T-cell (primary cell): ENCODE measurements at regions not wholly inside any gene's neighbourhood (a gene's known extent, or its start where the extent isn't known, plus 50 kb on each side); places are given as distances from the start of the nearest gene placed in this dataset.

Experiments used
- ATAC-seq, 4 experiments: fragments of 200-7000 bp in 3 of 4; fragments of 150-1000 bp in 1 of 4; cut with Tn5 transposase; replicated peaks in 1 of 4; 1 replicate in 3 of 4; 2 replicates in 1 of 4; pipeline ENCODE4 v1.10.0; 2021; ENCODE audit warnings: moderate library complexity in 3 of 4, mild to moderate bottlenecking in 2 of 4, moderate number of reproducible peaks in 1 of 4
- CTCF ChIA-PET, 2 donors: fragments of 300-600 bp; sonication (Branson Sonifier 250); formaldehyde crosslinking; loops; one replicate each; lab custom pipeline; 2022; ENCODE audit warnings: antibody characterized with exemption in 2 of 2; lab: Charles Lee
- POLR2A ChIA-PET, 2 donors: fragments of 300-600 bp; sonication (Branson Sonifier 250); formaldehyde crosslinking; loops; one replicate each; lab custom pipeline; 2022; ENCODE audit warnings: antibody characterized with exemption in 2 of 2; lab: Charles Lee
- DNase-seq, 35 experiments: peaks; one replicate each; pipeline versions ENCODE4 v3.0.0 to v3.0.0-alpha.2; 2013 to 2023
- H3K27ac ChIP-seq: one replicate; pipeline ENCODE4 v1.5.1; 2013; ENCODE audit warnings: low read length
- H3K27me3 ChIP-seq, 2 experiments: replicated peaks in 1 of 2; 1 replicate in 1 of 2; 2 replicates in 1 of 2; pipeline versions ENCODE4 v1.6.1 to v1.7.0; 2013; ENCODE audit warnings: low read length in 1 of 2, mixed read lengths in 1 of 2; ENCODE audit not compliant: control insufficient read depth in 2 of 2, insufficient read depth in 2 of 2; ENCODE audit errors: extremely low read depth in 1 of 2
- H3K36me3 ChIP-seq, 2 donors: 1 replicate in 1 of 2; 2 replicates in 1 of 2; pipeline versions ENCODE4 v1.6.1 to v1.7.0; 2013; ENCODE audit warnings: low read length in 1 of 2; ENCODE audit not compliant: control insufficient read depth in 2 of 2, insufficient read depth in 1 of 2; ENCODE audit errors: extremely low read depth in 1 of 2
- H3K4me1 ChIP-seq, 2 experiments: 1 replicate in 1 of 2; 2 replicates in 1 of 2; pipeline versions ENCODE4 v1.6.1 to v1.7.0; 2013; ENCODE audit warnings: low read length in 2 of 2, mixed read lengths in 1 of 2; ENCODE audit not compliant: insufficient read depth in 2 of 2, control insufficient read depth in 1 of 2; ENCODE audit errors: extremely low read depth in 1 of 2
- H3K4me3 ChIP-seq, 2 donors: 1 replicate in 1 of 2; 2 replicates in 1 of 2; pipeline versions ENCODE4 v1.5.1 to v1.7.0; 2013; ENCODE audit warnings: mild to moderate bottlenecking in 2 of 2, low read length in 1 of 2, moderate library complexity in 1 of 2; ENCODE audit not compliant: control insufficient read depth in 1 of 2; ENCODE audit errors: extremely low read depth in 1 of 2
- H3K9me3 ChIP-seq: 2 replicates; pipeline ENCODE4 v1.7.0; 2013
- H3K27ac Mint-ChIP-seq, 2 donors: one replicate each; pipeline ENCODE4 v1.8.0; 2020 to 2021; ENCODE audit warnings: mild to moderate bottlenecking in 2 of 2, mixed read lengths in 2 of 2
- H3K27me3 Mint-ChIP-seq, 2 donors: one replicate each; pipeline ENCODE4 v1.8.0; 2021 to 2022; ENCODE audit warnings: mixed read lengths in 2 of 2
- H3K36me3 Mint-ChIP-seq: one replicate; pipeline ENCODE4 v1.8.0; 2021; ENCODE audit warnings: mixed read lengths
- H3K4me1 Mint-ChIP-seq, 3 donors: one replicate each; pipeline ENCODE4 v1.8.0; 2020 to 2022; ENCODE audit warnings: mixed read lengths in 3 of 3, mild to moderate bottlenecking in 1 of 3
- H3K4me3 Mint-ChIP-seq, 3 donors: one replicate each; pipeline ENCODE4 v1.8.0; 2020 to 2022; ENCODE audit warnings: mild to moderate bottlenecking in 3 of 3, mixed read lengths in 3 of 3, moderate library complexity in 3 of 3
- H3K9me3 Mint-ChIP-seq, 3 donors: one replicate each; pipeline ENCODE4 v1.8.0; 2020 to 2022; ENCODE audit warnings: mixed read lengths in 3 of 3
- WGBS: methylation state at CpG from one replicate; pipeline ENCODE4 v1.1.5; 2013; ENCODE audit warnings: missing lambda C conversion rate; ENCODE audit not compliant: insufficient coverage; 5-methylcytosine and 5-hydroxymethylcytosine counted together

DNA sequence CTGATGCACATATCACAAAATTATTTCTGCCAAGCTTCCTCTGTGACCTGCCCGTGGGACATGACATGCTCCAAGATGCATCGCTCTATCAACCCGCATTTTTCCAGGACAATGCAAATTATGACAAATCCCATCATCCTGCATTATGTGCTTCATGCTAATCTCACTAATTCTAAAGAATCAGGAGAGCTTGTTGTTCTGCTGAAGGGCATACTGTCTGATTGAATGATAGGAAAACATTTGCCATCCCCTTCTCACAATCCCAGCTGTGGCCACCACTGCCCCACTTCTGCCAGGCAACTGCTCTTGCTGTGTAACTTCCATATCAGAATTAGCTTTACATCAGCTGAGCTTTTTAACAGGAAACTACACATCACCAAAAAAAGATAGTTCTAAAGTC is 203.5 kb upstream of the NANOGP8 start:
- Histone ChIP-seq H3K9me3 (no peaks in the 10 kb centered on the region), H3K4me3 (no peak overlapping the region), H3K36me3 (no peaks in the 10 kb centered on the region), H3K27me3 (no peaks in the 10 kb centered on the region), H3K27ac (no peak overlapping the region), H3K4me1 (no peaks in the 10 kb centered on the region)
- H3K27me3 Mint-ChIP-seq = no peaks in the 10 kb centered on the region
- ChIA-PET POLR2A (no interaction called here), CTCF (interaction anchor here in 1 of 2 donors (1.4 kb wide), 1 partner anchor 156 kb away, joined by 8 read pairs; no protein-coding TSS in a partner anchor)
- DNase-seq (no peak), ATAC-seq (no peak)
- no peak overlapping the region for H3K4me3 Mint-ChIP-seq
- H3K4me1 Mint-ChIP-seq = no peaks in the 10 kb centered on the region
- H3K36me3 Mint-ChIP-seq = no peaks in the 10 kb centered on the region
- WGBS = 92% methylated on average over 2 of the region's 3 CpGs
- H3K27ac Mint-ChIP-seq = no peak overlapping the region
- H3K9me3 Mint-ChIP-seq = peaks cover 0 to 4% (median 3%) of the 10 kb centered on the region in 3 donors

DNA sequence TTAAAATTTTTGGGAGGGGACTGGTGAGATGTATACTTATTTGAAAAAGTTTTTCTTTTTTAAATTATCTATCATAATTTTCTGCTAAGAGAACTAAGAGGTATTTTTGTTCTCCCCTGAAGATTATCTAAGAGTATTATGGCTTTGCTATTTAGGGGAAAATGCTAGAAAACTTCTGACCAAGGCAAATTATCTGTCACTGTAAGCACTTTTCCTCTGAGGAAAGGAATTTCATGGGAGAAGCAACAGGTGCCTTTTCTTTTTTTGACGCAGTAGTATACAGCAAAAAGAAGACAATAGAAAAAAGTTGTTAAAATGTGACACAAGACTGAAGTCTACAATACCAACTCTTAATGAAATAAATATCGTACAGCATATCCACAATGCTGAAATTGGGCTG is 201.6 kb upstream of the NANOGP8 start:
- no peaks in the 10 kb centered on the region for H3K27me3 ChIP-seq
- no peaks in the 10 kb centered on the region for H3K36me3 ChIP-seq
- no peaks in the 10 kb centered on the region for H3K4me1 ChIP-seq
- WGBS = no CpG with 5 or more reads among the region's 2 CpGs
- H3K4me3 ChIP-seq = no peak overlapping the region
- no peak overlapping the region for H3K27ac ChIP-seq
- Mint-ChIP-seq H3K36me3 (no peaks in the 10 kb centered on the region), H3K4me3 (no peak overlapping the region), H3K27ac (no peak overlapping the region), H3K4me1 (no peaks in the 10 kb centered on the region), H3K9me3 (peaks cover 0 to 8% (median 5%) of the 10 kb centered on the region in 3 donors), H3K27me3 (no peaks in the 10 kb centered on the region)
- no peaks in the 10 kb centered on the region for H3K9me3 ChIP-seq
- DNase-seq (no peak), ATAC-seq (no peak)
- POLR2A ChIA-PET = no interaction called here
- CTCF ChIA-PET = no interaction called here

DNA sequence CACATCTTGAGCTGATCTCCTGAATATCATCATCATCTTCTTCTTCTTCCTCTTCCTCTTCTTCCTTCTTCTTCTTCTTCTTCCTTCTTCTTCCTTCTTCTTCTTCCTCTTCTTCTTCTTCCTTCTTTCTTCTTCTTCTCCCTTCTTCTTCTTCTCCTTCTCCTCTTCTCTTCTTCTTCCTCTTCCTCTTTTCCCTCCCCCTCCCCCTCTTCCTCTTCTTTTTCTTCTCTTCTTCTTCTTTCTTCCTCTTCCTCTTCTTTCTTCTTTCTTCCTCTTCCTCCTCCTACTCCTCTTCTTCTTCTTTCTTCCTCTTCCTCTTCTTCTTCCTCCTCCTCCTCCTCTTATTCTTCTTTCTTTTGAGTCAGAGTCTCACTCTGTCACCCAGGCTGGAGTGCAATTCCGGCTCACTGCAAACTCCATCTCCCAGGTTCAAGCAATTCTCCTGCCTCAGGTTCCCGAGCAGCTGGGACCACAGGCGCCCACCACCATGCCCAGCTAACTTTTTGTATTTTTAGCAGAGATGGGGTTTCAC is 197.9 kb upstream of the NANOGP8 start:
- ChIA-PET POLR2A (no interaction called here), CTCF (no interaction called here)
- ATAC-seq = no peak
- Mint-ChIP-seq H3K36me3 (no peaks in the 10 kb centered on the region), H3K4me3 (no peak overlapping the region), H3K4me1 (no peaks in the 10 kb centered on the region), H3K27me3 (no peaks in the 10 kb centered on the region), H3K27ac (no peak overlapping the region), H3K9me3 (peaks cover 5 to 18% (median 8%) of the 10 kb centered on the region in 3 donors)
- H3K36me3 ChIP-seq = no peaks in the 10 kb centered on the region
- DNase-seq = no peak
- no peaks in the 10 kb centered on the region for H3K4me1 ChIP-seq
- no peak overlapping the region for H3K27ac ChIP-seq
- no peaks in the 10 kb centered on the region for H3K9me3 ChIP-seq
- 100% methylated on average over 1 of the region's 3 CpGs for WGBS
- H3K27me3 ChIP-seq = no peaks in the 10 kb centered on the region
- no peak overlapping the region for H3K4me3 ChIP-seq

DNA sequence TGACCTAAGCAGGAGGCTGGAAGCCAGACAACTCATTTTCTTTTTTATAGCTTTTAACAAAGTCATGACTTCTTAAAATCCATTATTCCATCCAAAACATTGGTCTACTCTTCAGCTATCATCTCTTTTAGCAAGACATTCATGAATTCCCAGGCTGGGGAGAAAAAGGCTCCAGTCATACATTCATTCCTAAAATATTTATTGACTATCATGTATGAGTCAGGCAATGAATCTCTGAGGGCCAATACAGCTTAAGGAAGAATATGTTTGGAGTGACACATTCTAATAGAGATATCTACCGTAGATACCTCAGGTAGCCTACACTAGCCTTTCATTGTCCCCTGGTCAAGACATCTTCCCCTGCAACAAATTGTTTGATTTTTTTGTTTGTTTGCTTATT is 196.4 kb upstream of the NANOGP8 start:
- peaks cover 10% of the 10 kb centered on the region for H3K36me3 Mint-ChIP-seq
- ChIA-PET CTCF (no interaction called here), POLR2A (no interaction called here)
- Histone ChIP-seq H3K4me3 (no peak overlapping the region), H3K27me3 (no peaks in the 10 kb centered on the region), H3K4me1 (no peaks in the 10 kb centered on the region), H3K36me3 (no peaks in the 10 kb centered on the region), H3K9me3 (no peaks in the 10 kb centered on the region), H3K27ac (no peak overlapping the region)
- peaks cover 8 to 32% (median 18%) of the 10 kb centered on the region in 3 donors for H3K9me3 Mint-ChIP-seq
- ATAC-seq = no peak
- no peak for DNase-seq
- whole genome bisulfite sequencing = no CpG with 5 or more reads among the region's 1 CpG
- no peak overlapping the region for H3K4me3 Mint-ChIP-seq
- H3K27me3 Mint-ChIP-seq = no peaks in the 10 kb centered on the region
- H3K27ac Mint-ChIP-seq = no peak overlapping the region
- H3K4me1 Mint-ChIP-seq = no peaks in the 10 kb centered on the region

DNA sequence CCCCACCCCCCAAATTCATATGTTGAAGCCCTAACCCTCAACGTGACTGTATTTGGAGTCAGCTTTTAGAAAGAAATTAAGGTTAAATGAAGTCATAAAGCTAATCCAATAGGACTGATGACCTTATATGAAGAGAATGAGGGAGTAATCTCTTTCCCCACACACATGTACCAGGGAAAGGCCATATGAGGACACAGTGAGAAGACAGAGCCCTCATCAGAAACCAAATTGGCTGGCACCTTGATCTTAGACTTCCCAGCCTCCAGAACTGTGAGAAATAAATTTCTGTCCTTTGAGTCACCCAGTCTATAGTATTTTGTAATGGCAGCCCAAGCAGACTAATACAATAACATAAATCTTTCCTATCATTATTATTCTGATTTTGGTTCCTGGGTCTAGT is 194.7 kb upstream of the NANOGP8 start:
- no peaks in the 10 kb centered on the region for H3K9me3 ChIP-seq
- no peak overlapping the region for H3K4me3 Mint-ChIP-seq
- ChIA-PET CTCF (no interaction called here), POLR2A (no interaction called here)
- ATAC-seq (no peak), DNase-seq (no peak)
- H3K4me1 ChIP-seq = no peaks in the 10 kb centered on the region
- WGBS = no CpG with 5 or more reads among the region's 1 CpG
- no peak overlapping the region for H3K27ac ChIP-seq
- H3K4me3 ChIP-seq = no peak overlapping the region
- no peak overlapping the region for H3K27ac Mint-ChIP-seq
- peaks cover 10 to 46% (median 31%) of the 10 kb centered on the region in 3 donors for H3K9me3 Mint-ChIP-seq
- H3K36me3 Mint-ChIP-seq = peaks cover 10% of the 10 kb centered on the region
- H3K4me1 Mint-ChIP-seq = no peaks in the 10 kb centered on the region
- H3K36me3 ChIP-seq = no peaks in the 10 kb centered on the region
- H3K27me3 Mint-ChIP-seq = no peaks in the 10 kb centered on the region
- H3K27me3 ChIP-seq = no peaks in the 10 kb centered on the region

DNA sequence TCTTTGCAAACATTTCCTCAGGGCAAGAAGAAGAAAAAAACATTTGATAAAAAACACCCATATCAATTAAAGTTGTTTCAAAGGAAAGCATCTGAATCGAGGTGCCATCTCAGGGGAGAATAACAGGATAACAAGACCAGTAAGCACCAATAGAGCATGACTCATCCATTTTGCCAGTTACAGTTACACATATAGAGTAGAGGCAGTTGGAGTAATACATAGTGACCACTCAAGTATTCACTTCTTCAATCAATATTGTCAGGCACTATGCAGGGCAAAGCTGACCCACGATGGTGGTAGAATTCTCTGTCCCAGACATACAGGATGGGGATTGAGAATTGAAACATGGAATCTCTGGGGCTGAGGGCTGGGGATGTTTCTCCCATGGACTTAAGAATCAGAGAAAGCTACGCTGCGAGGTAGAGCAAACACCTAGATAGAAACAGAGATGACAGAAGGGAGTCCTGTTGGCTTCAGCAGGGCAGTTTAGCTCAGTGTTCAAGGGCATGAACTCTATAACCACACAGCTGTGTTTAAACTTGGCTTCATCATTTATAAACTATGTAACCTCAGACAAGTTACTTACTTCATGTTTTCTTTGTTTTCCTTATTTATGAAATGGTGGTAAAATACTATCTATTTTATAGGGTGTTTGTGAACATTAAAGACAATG is 186.4 kb upstream of the NANOGP8 start:
- 100% methylated on average over 1 of the region's 4 CpGs for WGBS
- Mint-ChIP-seq H3K27me3 (no peaks in the 10 kb centered on the region), H3K9me3 (peaks cover 5 to 21% (median 15%) of the 10 kb centered on the region in 3 donors), H3K4me3 (no peak overlapping the region), H3K4me1 (no peaks in the 10 kb centered on the region), H3K36me3 (peaks cover 2% of the 10 kb centered on the region), H3K27ac (no peak overlapping the region)
- no peak for ATAC-seq
- Histone ChIP-seq H3K27ac (no peak overlapping the region), H3K9me3 (no peaks in the 10 kb centered on the region), H3K36me3 (no peaks in the 10 kb centered on the region), H3K4me1 (no peaks in the 10 kb centered on the region), H3K4me3 (no peak overlapping the region), H3K27me3 (no peaks in the 10 kb centered on the region)
- CTCF ChIA-PET = no interaction called here
- POLR2A ChIA-PET = no interaction called here
- DNase-seq = no peak
